ENCODE measurements at regions not wholly inside any gene's neighbourhood (a gene's known extent, or its start where the extent isn't known, plus 50 kb on each side); places are given as distances from the start of the nearest gene placed in this dataset.

DNA sequence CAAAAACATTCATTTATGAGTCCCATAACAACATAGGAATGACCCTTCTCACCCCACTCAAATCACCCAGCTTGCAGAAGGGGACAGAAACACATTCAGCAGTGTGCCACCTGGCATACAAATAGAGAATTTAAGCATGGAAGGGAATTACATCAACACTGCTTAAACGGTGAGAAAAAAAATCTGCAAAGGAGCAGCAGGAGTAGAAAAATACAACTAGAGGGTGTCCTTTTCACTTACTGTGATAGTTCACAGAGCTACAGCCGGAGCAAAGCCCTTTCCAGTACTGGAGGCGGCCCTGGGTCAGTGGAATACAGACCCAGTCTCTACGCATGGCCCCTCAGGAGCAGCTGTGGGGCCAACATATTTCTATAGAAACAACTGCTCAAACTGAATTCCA, 764.3 kb upstream of the ARGLU1 start:
- TF ChIP-seq CTCF (IDR thresholded peaks at IDR 0.05; ENCODE audit: insufficient read depth, low read depth, low read length) (no peak), EZH2 (IDR thresholded peaks at IDR 0.05; ENCODE audit: insufficient read depth, low read length) (no peak)

Data from astrocyte (in vitro differentiated cells and primary cell).